Activated CD4-positive, CD25-positive, alpha-beta regulatory T cell treated with anti-CD3 and anti-CD28 coated beads, Interleukin-2, amount 50 U/mL, for 24 hours (primary cell): ENCODE measurements at regions not wholly inside any gene's neighbourhood (a gene's known extent, or its start where the extent isn't known, plus 50 kb on each side); places are given as distances from the start of the nearest gene placed in this dataset.
A peak's percentile ranks its signal among the peaks of the same experiment; 100 is the strongest.
"Not testable (repeated sequence)": the region's sequence is repeated elsewhere in the genome, so short reads cannot be mapped to it uniquely, and the experiment has no call there.

Experiments used
- ATAC-seq, 2 donors: fragments of 150-1000 bp; cut with Tn5 transposase; one replicate each; pipeline ENCODE4 v1.10.0; 2021; ENCODE audit warnings: mild to moderate bottlenecking in 1 of 2, moderate library complexity in 1 of 2

- ATAC-seq = not testable (repeated sequence)
Measured at GRCh38 chr5:44756097-44756496, 52.6 kb upstream of the MRPS30 start.

- ATAC-seq = no peak
Measured at GRCh38 chr5:44747396-44747795, 61.4 kb upstream of the MRPS30 start.

- ATAC-seq = no peak
Measured at GRCh38 chr5:44740660-44741059, 68.1 kb upstream of the MRPS30 start.

GRCh38 chr5:44729536-44729935, 79.2 kb upstream of the MRPS30 start:
- no peak for ATAC-seq

GRCh38 chr5:44727100-44727499, 81.6 kb upstream of the MRPS30 start:
- no peak for ATAC-seq

GRCh38 chr5:44719856-44720255, 88.9 kb upstream of the MRPS30 start:
- no peak for ATAC-seq

GRCh38 chr5:44714871-44715561, 93.7 kb upstream of the MRPS30 start:
- ATAC-seq = no peak

- no peak for ATAC-seq
Measured at GRCh38 chr5:44713446-44713845, 95.3 kb upstream of the MRPS30 start.

GRCh38 chr5:44711901-44712300, 96.8 kb upstream of the MRPS30 start:
- no peak for ATAC-seq

GRCh38 chr5:44708602-44709001, 100.1 kb upstream of the MRPS30 start:
- no peak for ATAC-seq

GRCh38 chr5:44707721-44708120, 101.0 kb upstream of the MRPS30 start:
- no peak for ATAC-seq

- no peak for ATAC-seq
Measured at GRCh38 chr5:44697025-44697424, 111.7 kb upstream of the MRPS30 start.

GRCh38 chr5:44695259-44695658, 113.5 kb upstream of the MRPS30 start:
- ATAC-seq = no peak

- ATAC-seq = no peak
Measured at GRCh38 chr5:44691802-44692201, 116.9 kb upstream of the MRPS30 start.

GRCh38 chr5:44681906-44682305, 126.8 kb upstream of the MRPS30 start:
- ATAC-seq = no peak

GRCh38 chr5:44679214-44679613, 129.5 kb upstream of the MRPS30 start:
- no peak for ATAC-seq

- ATAC-seq = no peak
Measured at GRCh38 chr5:44675296-44675695, 133.5 kb upstream of the MRPS30 start.

- ATAC-seq = no peak
Measured at GRCh38 chr5:44674461-44674860, 134.3 kb upstream of the MRPS30 start.

GRCh38 chr5:44668471-44668870, 140.3 kb upstream of the MRPS30 start:
- ATAC-seq = not testable (repeated sequence)

- ATAC-seq = no peak
Measured at GRCh38 chr5:44665101-44665701, 143.5 kb upstream of the MRPS30 start.

- ATAC-seq = no peak
Measured at GRCh38 chr5:44664711-44665100, 144.0 kb upstream of the MRPS30 start.

- peak in 1 of 2 donors; percentile 32 for ATAC-seq
Measured at GRCh38 chr5:44663991-44664710, 144.6 kb upstream of the MRPS30 start.

- no peak for ATAC-seq
Measured at GRCh38 chr5:44661851-44662250, 146.9 kb upstream of the MRPS30 start.

GRCh38 chr5:44660251-44660650, 148.5 kb upstream of the MRPS30 start:
- ATAC-seq = no peak
